ENCODE measurements at regions not wholly inside any gene's neighbourhood (a gene's known extent, or its start where the extent isn't known, plus 50 kb on each side); places are given as distances from the start of the nearest gene placed in this dataset.

- TF ChIP-seq, protein P1, sequence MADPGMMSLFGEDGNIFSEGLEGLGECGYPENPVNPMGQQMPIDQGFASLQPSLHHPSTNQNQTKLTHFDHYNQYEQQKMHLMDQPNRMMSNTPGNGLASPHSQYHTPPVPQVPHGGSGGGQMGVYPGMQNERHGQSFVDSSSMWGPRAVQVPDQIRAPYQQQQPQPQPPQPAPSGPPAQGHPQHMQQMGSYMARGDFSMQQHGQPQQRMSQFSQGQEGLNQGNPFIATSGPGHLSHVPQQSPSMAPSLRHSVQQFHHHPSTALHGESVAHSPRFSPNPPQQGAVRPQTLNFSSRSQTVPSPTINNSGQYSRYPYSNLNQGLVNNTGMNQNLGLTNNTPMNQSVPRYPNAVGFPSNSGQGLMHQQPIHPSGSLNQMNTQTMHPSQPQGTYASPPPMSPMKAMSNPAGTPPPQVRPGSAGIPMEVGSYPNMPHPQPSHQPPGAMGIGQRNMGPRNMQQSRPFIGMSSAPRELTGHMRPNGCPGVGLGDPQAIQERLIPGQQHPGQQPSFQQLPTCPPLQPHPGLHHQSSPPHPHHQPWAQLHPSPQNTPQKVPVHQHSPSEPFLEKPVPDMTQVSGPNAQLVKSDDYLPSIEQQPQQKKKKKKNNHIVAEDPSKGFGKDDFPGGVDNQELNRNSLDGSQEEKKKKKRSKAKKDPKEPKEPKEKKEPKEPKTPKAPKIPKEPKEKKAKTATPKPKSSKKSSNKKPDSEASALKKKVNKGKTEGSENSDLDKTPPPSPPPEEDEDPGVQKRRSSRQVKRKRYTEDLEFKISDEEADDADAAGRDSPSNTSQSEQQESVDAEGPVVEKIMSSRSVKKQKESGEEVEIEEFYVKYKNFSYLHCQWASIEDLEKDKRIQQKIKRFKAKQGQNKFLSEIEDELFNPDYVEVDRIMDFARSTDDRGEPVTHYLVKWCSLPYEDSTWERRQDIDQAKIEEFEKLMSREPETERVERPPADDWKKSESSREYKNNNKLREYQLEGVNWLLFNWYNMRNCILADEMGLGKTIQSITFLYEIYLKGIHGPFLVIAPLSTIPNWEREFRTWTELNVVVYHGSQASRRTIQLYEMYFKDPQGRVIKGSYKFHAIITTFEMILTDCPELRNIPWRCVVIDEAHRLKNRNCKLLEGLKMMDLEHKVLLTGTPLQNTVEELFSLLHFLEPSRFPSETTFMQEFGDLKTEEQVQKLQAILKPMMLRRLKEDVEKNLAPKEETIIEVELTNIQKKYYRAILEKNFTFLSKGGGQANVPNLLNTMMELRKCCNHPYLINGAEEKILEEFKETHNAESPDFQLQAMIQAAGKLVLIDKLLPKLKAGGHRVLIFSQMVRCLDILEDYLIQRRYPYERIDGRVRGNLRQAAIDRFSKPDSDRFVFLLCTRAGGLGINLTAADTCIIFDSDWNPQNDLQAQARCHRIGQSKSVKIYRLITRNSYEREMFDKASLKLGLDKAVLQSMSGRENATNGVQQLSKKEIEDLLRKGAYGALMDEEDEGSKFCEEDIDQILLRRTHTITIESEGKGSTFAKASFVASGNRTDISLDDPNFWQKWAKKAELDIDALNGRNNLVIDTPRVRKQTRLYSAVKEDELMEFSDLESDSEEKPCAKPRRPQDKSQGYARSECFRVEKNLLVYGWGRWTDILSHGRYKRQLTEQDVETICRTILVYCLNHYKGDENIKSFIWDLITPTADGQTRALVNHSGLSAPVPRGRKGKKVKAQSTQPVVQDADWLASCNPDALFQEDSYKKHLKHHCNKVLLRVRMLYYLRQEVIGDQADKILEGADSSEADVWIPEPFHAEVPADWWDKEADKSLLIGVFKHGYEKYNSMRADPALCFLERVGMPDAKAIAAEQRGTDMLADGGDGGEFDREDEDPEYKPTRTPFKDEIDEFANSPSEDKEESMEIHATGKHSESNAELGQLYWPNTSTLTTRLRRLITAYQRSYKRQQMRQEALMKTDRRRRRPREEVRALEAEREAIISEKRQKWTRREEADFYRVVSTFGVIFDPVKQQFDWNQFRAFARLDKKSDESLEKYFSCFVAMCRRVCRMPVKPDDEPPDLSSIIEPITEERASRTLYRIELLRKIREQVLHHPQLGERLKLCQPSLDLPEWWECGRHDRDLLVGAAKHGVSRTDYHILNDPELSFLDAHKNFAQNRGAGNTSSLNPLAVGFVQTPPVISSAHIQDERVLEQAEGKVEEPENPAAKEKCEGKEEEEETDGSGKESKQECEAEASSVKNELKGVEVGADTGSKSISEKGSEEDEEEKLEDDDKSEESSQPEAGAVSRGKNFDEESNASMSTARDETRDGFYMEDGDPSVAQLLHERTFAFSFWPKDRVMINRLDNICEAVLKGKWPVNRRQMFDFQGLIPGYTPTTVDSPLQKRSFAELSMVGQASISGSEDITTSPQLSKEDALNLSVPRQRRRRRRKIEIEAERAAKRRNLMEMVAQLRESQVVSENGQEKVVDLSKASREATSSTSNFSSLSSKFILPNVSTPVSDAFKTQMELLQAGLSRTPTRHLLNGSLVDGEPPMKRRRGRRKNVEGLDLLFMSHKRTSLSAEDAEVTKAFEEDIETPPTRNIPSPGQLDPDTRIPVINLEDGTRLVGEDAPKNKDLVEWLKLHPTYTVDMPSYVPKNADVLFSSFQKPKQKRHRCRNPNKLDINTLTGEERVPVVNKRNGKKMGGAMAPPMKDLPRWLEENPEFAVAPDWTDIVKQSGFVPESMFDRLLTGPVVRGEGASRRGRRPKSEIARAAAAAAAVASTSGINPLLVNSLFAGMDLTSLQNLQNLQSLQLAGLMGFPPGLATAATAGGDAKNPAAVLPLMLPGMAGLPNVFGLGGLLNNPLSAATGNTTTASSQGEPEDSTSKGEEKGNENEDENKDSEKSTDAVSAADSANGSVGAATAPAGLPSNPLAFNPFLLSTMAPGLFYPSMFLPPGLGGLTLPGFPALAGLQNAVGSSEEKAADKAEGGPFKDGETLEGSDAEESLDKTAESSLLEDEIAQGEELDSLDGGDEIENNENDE (IDR thresholded peaks at IDR 0.05; ENCODE audit: insufficient replicate concordance, low read length): no peak
These were observed 93.4 kb upstream of the IRX4 start (continued) for GRCh38 chr5:1975898-1976765.

All from H1 (cell line).